Neutrophil (primary cell): ENCODE measurements at regions not wholly inside any gene's neighbourhood (a gene's known extent, or its start where the extent isn't known, plus 50 kb on each side); places are given as distances from the start of the nearest gene placed in this dataset.

Source experiments
- H3K27ac ChIP-seq: fragments of 200-600 bp; sonication (generic); 2 replicates; pipeline ENCODE4 v1.5.1; 2016; ENCODE audit warnings: mild to moderate bottlenecking, moderate library complexity
- H3K27me3 ChIP-seq: fragments of 200-600 bp; sonication (generic); 2 replicates; pipeline ENCODE4 v1.6.0; 2016; ENCODE audit warnings: mild to moderate bottlenecking
- H3K36me3 ChIP-seq: fragments of 200-600 bp; sonication (generic); 2 replicates; pipeline ENCODE4 v1.5.1; 2017
- H3K4me1 ChIP-seq, 2 experiments: fragments of 200-600 bp in 1 of 2; sonication (generic) in 1 of 2; 1 replicate in 1 of 2; 2 replicates in 1 of 2; pipeline versions ENCODE4 v1.5.1 to v1.6.1; 2013 to 2016; ENCODE audit warnings: low read depth in 1 of 2, low read length in 1 of 2, mild to moderate bottlenecking in 1 of 2, moderate library complexity in 1 of 2; ENCODE audit not compliant: control insufficient read depth in 1 of 2, insufficient read depth in 1 of 2
- H3K4me3 ChIP-seq, 2 experiments: fragments of 200-600 bp in 1 of 2; sonication (generic) in 1 of 2; 1 replicate in 1 of 2; 2 replicates in 1 of 2; pipeline ENCODE4 v1.5.1; 2013 to 2016; ENCODE audit warnings: low read depth in 1 of 2, low read length in 1 of 2, mild to moderate bottlenecking in 1 of 2, moderate library complexity in 1 of 2
- H3K9me3 ChIP-seq: fragments of 200-600 bp; sonication (generic); 2 replicates; pipeline ENCODE4 v1.5.1; 2016
- TF ChIP-seq, protein P1 (sequence below): fragments of 200-600 bp; sonication (generic); IDR thresholded peaks from 2 replicates; pipeline ENCODE4 v1.5.1; 2016; ENCODE audit warnings: antibody characterized with exemption

DNA sequence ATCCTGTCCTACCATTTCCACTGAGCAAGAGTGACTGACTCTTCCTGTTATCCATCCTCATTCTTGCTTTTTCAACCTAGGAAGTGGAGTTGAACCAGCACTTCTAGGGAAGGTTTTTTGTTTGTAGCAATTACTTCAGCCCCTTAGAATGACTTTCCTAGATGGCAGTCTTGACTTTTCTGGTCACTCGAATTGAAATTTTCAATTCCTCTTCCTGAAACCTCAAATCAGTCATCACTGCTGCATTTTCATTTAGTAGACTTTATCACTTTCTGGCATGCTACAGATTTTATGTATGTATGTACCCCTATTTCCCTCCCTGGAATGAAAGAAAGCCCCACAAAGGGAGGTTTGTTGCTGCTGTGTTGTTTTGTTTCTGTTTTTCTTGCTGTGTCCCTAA lies 915.9 kb downstream of the PCDH17 start:
- Histone ChIP-seq H3K27me3 (no peaks in the 10 kb centered on the region), H3K27ac (no peak overlapping the region), H3K36me3 (no peaks in the 10 kb centered on the region), H3K9me3 (no peaks in the 10 kb centered on the region), H3K4me1 (no peaks in the 10 kb centered on the region), H3K4me3 (no peak overlapping the region)
- TF ChIP-seq, protein P1, sequence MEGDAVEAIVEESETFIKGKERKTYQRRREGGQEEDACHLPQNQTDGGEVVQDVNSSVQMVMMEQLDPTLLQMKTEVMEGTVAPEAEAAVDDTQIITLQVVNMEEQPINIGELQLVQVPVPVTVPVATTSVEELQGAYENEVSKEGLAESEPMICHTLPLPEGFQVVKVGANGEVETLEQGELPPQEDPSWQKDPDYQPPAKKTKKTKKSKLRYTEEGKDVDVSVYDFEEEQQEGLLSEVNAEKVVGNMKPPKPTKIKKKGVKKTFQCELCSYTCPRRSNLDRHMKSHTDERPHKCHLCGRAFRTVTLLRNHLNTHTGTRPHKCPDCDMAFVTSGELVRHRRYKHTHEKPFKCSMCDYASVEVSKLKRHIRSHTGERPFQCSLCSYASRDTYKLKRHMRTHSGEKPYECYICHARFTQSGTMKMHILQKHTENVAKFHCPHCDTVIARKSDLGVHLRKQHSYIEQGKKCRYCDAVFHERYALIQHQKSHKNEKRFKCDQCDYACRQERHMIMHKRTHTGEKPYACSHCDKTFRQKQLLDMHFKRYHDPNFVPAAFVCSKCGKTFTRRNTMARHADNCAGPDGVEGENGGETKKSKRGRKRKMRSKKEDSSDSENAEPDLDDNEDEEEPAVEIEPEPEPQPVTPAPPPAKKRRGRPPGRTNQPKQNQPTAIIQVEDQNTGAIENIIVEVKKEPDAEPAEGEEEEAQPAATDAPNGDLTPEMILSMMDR: no peak

DNA sequence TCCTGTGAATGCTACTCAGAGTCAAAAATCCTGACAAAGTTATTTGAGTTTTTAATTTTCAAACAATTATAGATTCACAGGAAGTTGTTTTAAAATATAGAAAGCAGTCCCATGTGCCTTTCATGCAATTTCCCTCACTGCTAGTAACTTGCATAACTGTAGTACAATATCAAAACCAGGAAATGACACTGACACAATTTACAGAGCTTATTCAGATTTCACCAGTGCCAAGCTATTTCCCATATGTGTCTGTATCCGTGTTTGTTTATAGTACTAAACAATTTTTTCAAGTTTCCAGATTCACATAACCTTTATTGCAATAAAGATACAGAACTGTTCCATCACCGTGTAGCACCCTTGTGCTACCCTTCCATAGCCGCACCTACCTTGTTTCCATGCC lies 934.6 kb downstream of the PCDH17 start:
- Histone ChIP-seq H3K4me3 (no peak overlapping the region), H3K9me3 (no peaks in the 10 kb centered on the region), H3K36me3 (no peaks in the 10 kb centered on the region), H3K4me1 (no peaks in the 10 kb centered on the region), H3K27ac (no peak overlapping the region), H3K27me3 (no peaks in the 10 kb centered on the region)
- TF ChIP-seq, protein P1: no peak

DNA sequence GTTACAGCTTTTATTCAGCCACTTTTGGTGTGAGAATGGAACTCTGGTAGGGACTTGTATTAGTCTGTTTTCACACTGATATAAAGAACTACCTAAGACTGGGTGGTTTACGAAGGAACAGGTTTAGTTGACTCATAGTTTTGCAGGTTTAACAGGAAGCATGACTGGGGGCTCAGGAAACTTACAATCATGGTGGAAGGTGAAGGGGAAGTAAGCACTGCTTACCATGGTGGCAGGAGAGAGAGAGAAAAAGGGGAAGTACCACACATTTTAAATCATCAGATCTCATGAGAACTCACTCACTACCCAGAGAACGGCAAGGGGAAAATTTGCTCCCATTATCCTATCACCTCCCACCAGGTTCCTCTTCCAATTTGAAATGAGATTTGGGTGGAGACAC lies 942.2 kb downstream of the PCDH17 start:
- TF ChIP-seq, protein P1: no peak
- H3K27me3 ChIP-seq: no peaks in the 10 kb centered on the region
- no peak overlapping the region for H3K4me3 ChIP-seq

DNA sequence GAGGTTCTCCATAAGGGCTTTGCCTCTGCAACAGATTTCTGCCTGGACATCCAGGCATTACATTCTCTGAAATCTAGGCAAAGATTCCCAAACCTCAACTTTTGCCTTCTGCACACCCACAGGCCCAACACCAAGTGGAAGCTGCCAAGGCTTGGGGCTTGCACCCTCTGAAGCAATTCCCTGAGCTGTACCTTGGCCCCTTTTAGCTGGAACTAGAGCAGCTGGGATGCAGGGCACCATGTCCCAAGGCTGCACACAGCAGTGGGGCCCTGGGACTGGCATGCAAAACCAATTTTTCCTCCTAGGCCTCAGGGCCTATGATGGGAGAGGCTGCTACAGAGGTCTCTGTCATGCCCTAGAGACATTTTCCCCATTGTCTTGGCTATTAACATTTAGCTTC lies 943.2 kb downstream of the PCDH17 start:
- Histone ChIP-seq H3K4me3 (no peak overlapping the region), H3K27ac (no peak overlapping the region), H3K9me3 (no peaks in the 10 kb centered on the region), H3K27me3 (no peaks in the 10 kb centered on the region), H3K4me1 (no peaks in the 10 kb centered on the region), H3K36me3 (no peaks in the 10 kb centered on the region)
- TF ChIP-seq, protein P1: no peak

More for the DNA sequence above, 942.2 kb downstream of the PCDH17 start:
- no peak overlapping the region for H3K27ac ChIP-seq
- no peaks in the 10 kb centered on the region for H3K9me3 ChIP-seq
- H3K36me3 ChIP-seq: no peaks in the 10 kb centered on the region
- H3K4me1 ChIP-seq: no peaks in the 10 kb centered on the region

DNA sequence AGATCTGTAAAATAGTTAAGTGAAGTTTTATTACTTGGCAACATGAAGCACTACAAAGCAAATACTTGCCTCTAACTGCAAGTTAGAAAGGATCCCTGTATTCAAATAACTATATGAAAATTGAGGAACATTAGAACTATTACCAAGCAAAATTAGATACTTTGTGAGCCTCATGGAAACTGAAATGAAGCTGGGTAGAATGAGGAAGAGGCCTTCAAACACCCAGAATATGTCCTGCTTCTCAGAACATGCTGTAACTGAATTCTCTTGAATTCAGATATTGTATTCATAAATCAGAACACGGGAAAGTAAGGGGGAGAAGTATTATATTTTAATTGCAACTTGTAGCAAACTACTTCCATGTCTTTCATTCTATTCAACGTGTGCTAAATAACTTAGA lies 947.9 kb downstream of the PCDH17 start:
- Histone ChIP-seq H3K27ac (no peak overlapping the region), H3K36me3 (no peaks in the 10 kb centered on the region), H3K4me1 (no peaks in the 10 kb centered on the region), H3K4me3 (no peak overlapping the region), H3K27me3 (no peaks in the 10 kb centered on the region), H3K9me3 (no peaks in the 10 kb centered on the region)
- TF ChIP-seq, protein P1: no peak

DNA sequence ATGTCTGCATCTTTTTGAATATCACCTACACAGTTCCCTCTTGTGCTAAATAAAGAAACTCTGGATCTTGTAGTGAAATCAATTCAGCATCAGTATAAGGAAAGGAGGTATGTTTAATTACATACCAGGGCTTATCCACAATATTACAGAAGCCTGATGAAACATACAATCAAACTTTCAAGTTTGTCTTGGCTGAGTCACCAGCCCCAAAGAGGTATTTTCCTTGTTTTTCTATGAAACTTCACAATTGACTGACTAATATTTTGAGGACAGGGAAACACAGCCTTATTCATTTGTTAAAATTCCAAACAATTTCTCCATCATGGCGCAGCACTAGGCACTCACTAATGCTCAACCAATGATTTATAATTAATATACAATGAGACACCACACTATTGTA lies 952.4 kb downstream of the PCDH17 start:
- TF ChIP-seq, protein P1: no peak
- no peaks in the 10 kb centered on the region for H3K9me3 ChIP-seq
- H3K27ac ChIP-seq: no peak overlapping the region
- no peaks in the 10 kb centered on the region for H3K27me3 ChIP-seq
- no peaks in the 10 kb centered on the region for H3K4me1 ChIP-seq
- H3K36me3 ChIP-seq: no peaks in the 10 kb centered on the region
- H3K4me3 ChIP-seq: no peak overlapping the region
